ENCODE measurements at regions not wholly inside any gene's neighbourhood (a gene's known extent, or its start where the extent isn't known, plus 50 kb on each side); places are given as distances from the start of the nearest gene placed in this dataset.

DNA sequence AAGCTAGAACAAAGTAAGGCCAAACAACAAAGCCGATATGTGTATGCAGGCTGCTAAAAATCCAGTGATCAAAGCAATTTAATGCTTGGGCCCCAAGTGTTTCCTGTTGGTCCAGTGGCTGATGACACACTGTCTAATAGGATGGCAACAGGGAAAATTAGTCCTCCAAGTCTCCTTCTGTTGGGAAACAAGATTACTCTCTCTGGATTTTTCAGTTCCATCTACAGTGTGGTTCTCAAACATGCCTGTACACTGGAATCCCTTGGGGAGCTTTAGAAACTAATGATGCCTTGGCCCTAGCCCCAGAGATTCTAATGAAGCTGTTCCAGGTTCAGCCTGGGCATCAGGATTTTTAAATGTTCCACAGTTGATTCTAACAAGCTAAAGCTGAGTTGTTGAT is 198.7 kb downstream of the AHR start:
- TF ChIP-seq POLR2A (IDR thresholded peaks at IDR 0.05; ENCODE audit: low read depth, low read length) (no peak), POLR2AphosphoS5 (IDR thresholded peaks at IDR 0.05; ENCODE audit: low read depth, low read length) (no peak)
